ENCODE measurements at regions not wholly inside any gene's neighbourhood (a gene's known extent, or its start where the extent isn't known, plus 50 kb on each side); places are given as distances from the start of the nearest gene placed in this dataset.

DNA sequence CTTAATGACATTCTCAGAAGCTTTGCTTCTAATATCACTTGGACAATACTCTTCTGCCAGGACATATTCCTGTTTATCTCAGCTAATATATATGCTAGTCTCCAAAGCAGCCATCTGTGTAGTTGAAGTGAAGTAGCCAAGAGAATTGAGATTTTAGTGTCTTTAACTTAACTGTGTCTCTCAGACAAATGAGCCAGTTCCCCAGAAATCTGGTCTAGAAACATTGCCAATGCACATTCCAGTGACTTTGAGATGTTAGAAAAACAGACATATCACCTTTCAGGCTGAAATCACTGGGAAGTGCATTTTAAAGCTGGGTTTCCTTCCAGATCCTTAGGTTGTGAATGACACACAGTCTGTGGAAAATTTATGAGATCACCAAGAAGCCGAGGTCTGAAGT lies 114.6 kb downstream of the MTX3 start:
- Mint-ChIP-seq H3K27me3 (ENCODE audit: low read depth) (peaks cover 74% of the 10 kb centered on the region), H3K27ac (no peak overlapping the region), H3K4me1 (peaks cover 12% of the 10 kb centered on the region), H3K36me3 (no peaks in the 10 kb centered on the region), H3K9me3 (no peaks in the 10 kb centered on the region), H3K4me3 (no peak overlapping the region)
- TF ChIP-seq, protein P1, sequence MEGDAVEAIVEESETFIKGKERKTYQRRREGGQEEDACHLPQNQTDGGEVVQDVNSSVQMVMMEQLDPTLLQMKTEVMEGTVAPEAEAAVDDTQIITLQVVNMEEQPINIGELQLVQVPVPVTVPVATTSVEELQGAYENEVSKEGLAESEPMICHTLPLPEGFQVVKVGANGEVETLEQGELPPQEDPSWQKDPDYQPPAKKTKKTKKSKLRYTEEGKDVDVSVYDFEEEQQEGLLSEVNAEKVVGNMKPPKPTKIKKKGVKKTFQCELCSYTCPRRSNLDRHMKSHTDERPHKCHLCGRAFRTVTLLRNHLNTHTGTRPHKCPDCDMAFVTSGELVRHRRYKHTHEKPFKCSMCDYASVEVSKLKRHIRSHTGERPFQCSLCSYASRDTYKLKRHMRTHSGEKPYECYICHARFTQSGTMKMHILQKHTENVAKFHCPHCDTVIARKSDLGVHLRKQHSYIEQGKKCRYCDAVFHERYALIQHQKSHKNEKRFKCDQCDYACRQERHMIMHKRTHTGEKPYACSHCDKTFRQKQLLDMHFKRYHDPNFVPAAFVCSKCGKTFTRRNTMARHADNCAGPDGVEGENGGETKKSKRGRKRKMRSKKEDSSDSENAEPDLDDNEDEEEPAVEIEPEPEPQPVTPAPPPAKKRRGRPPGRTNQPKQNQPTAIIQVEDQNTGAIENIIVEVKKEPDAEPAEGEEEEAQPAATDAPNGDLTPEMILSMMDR (IDR thresholded peaks at IDR 0.05; ENCODE audit: unreplicated experiment): no peak
- no peak for DNase-seq (ENCODE audit: low spot score in 2 of 2, unreplicated experiment in 2 of 2)

DNA sequence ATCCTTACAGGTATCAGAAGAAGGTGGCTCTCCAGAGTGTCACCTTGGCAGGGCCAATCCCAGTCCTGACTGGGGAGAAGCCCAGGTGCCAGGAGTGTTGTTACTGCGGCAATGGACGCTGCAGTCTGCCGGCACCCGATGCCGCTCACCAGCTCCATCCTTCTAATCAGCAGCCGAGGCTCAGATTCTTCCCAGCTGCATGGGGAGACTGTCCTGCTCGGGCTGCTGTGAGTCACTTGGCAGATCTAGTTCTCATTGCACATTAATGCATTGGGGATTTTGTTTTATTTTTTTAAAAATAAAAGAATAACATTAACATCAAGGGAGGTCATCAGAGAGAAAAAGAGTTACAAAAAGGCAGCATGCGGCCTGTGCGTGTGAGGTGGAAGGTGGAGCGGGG lies 115.8 kb downstream of the MTX3 start:
- DNase-seq (ENCODE audit: low spot score in 2 of 2, unreplicated experiment in 2 of 2): no peak
- Mint-ChIP-seq H3K36me3 (no peaks in the 10 kb centered on the region), H3K27ac (no peak overlapping the region), H3K9me3 (no peaks in the 10 kb centered on the region), H3K27me3 (ENCODE audit: low read depth) (peaks cover 73% of the 10 kb centered on the region), H3K4me1 (peaks cover 12% of the 10 kb centered on the region), H3K4me3 (no peak overlapping the region)
- TF ChIP-seq, protein P1 (IDR thresholded peaks at IDR 0.05; ENCODE audit: unreplicated experiment): no peak

DNA sequence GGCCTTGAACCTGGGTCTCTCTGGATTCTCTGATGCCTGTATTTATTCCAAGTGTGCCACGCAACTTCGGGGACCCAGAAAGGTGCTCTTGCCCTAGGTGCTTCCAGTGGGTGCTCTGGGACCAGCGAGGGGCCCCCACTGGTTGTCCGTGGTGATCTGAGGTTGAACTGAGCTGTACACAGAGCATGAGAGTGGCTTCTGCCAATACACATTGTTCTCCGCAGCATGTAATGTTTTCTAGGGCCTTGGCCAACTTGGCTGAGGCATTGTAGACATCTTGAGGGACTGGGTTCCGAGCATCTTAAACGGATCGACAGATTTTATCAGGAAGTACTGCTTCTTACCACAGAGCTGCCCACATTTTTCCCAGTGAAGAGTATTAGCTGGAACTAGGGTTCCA lies 117.9 kb downstream of the MTX3 start:
- Mint-ChIP-seq H3K27me3 (ENCODE audit: low read depth) (peaks cover 73% of the 10 kb centered on the region), H3K36me3 (no peaks in the 10 kb centered on the region), H3K4me1 (peaks cover 12% of the 10 kb centered on the region), H3K27ac (no peak overlapping the region), H3K4me3 (no peak overlapping the region), H3K9me3 (no peaks in the 10 kb centered on the region)
- no peak for DNase-seq (ENCODE audit: low spot score in 2 of 2, unreplicated experiment in 2 of 2)
- TF ChIP-seq, protein P1 (IDR thresholded peaks at IDR 0.05; ENCODE audit: unreplicated experiment): no peak

DNA sequence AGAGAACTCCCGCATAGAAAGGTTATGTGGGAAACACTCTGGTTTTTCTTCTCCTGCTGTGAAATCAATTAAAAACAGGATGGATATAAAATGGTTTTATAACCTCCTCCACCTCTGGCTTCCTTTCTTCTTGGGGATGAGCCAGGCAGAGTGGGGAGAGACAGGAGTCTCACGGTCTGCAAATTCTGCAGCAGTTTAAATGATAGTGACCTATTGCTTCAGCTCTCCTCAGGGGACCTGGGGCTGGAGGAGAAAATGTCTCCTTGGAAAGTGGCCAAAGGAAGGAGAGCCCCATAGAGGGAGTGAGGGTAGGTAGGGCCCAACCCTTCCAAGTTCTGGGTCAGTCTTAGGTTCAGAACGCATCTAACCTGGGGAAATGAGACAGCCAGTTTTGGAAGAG lies 118.8 kb downstream of the MTX3 start:
- Mint-ChIP-seq H3K27me3 (ENCODE audit: low read depth) (peaks cover 79% of the 10 kb centered on the region), H3K36me3 (no peaks in the 10 kb centered on the region)

DNA sequence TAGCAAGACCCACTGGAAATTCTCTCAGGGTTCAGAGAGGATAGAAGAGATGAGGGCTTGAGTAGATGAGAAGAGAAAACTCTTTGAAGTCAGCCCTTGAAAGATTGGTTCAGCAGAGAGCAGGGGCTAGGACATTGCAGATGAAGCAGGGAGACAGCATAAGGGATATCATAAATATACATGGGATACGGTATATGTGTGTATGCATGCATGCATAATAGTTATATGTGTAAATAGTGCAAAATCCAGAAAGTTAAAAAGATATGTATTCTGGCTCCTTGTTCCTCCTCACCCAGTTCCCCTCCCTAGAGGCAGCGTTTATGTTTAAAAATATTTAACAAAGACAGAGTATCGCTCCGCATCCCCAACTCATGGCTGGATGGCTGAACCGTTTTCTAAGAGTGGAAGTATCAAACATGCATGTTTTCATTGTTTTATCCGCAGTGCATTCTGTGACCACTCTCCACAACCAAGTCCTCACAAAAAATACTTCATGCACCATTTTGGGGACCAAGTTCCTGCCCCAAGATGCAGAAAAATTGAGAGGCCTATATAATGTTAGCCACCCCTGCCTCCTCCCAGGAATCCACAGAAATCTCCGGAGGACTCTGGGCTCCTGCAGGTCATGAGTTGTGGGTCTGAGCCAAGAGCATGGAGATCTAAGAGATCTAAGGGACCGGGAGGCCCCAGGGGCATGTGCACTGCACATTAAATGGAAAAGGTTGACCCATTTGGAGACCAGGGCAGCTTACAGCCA lies 119.5 kb downstream of the MTX3 start:
- H3K4me1 Mint-ChIP-seq: peaks cover 12% of the 10 kb centered on the region
- H3K9me3 Mint-ChIP-seq: no peaks in the 10 kb centered on the region

More for the DNA sequence above, 118.8 kb downstream of the MTX3 start:
- no peak for DNase-seq (ENCODE audit: low spot score in 2 of 2, unreplicated experiment in 2 of 2)
- peaks cover 12% of the 10 kb centered on the region for H3K4me1 Mint-ChIP-seq
- H3K4me3 Mint-ChIP-seq: no peak overlapping the region
- TF ChIP-seq, protein P1 (IDR thresholded peaks at IDR 0.05; ENCODE audit: unreplicated experiment): no peak
- H3K9me3 Mint-ChIP-seq: no peaks in the 10 kb centered on the region
- H3K27ac Mint-ChIP-seq: no peak overlapping the region

More for the DNA sequence above, 119.5 kb downstream of the MTX3 start:
- H3K36me3 Mint-ChIP-seq: no peaks in the 10 kb centered on the region
- TF ChIP-seq, protein P1 (IDR thresholded peaks at IDR 0.05; ENCODE audit: unreplicated experiment): no peak
- H3K27ac Mint-ChIP-seq: no peak overlapping the region
- DNase-seq (ENCODE audit: low spot score in 2 of 2, unreplicated experiment in 2 of 2): no peak
- peaks cover 83% of the 10 kb centered on the region for H3K27me3 Mint-ChIP-seq (ENCODE audit: low read depth)
- H3K4me3 Mint-ChIP-seq: no peak overlapping the region

All from mesothelial cell of epicardium (in vitro differentiated cells).